MM.1S (cell line): ENCODE measurements at regions not wholly inside any gene's neighbourhood (a gene's known extent, or its start where the extent isn't known, plus 50 kb on each side); places are given as distances from the start of the nearest gene placed in this dataset.
"Not testable (repeated sequence)": the region's sequence is repeated elsewhere in the genome, so short reads cannot be mapped to it uniquely, and the experiment has no call there.

Source experiments
- DNase-seq: peaks from one replicate; pipeline ENCODE4 v3.0.0-alpha.2; 2015
- H2AFZ ChIP-seq: fragments of 300-600 bp; sonication (generic); 2 replicates; pipeline ENCODE4 v1.6.0; 2016; ENCODE audit warnings: antibody characterized with exemption, low read length
- H3F3A ChIP-seq: fragments of 300-600 bp; sonication (generic); 2 replicates; pipeline ENCODE4 v1.6.1; 2016; ENCODE audit warnings: mild to moderate bottlenecking, antibody characterized with exemption, low read length, moderate library complexity, mixed read lengths; ENCODE audit not compliant: insufficient read depth
- H3K27ac ChIP-seq: fragments of 300-600 bp; sonication (generic); 2 replicates; pipeline ENCODE4 v1.5.1; 2016; ENCODE audit warnings: mild to moderate bottlenecking, low read length
- H3K27me3 ChIP-seq: fragments of 300-600 bp; sonication (generic); replicated peaks from 2 replicates; pipeline ENCODE4 v1.6.0; 2016; ENCODE audit warnings: low read length; ENCODE audit not compliant: insufficient read depth
- H3K36me3 ChIP-seq: fragments of 300-600 bp; sonication (generic); replicated peaks from 2 replicates; pipeline ENCODE4 v1.6.1; 2016; ENCODE audit warnings: mild to moderate bottlenecking, low read length, mixed read lengths; ENCODE audit not compliant: insufficient read depth
- H3K4me1 ChIP-seq: fragments of 300-600 bp; sonication (generic); 2 replicates; pipeline ENCODE4 v1.6.1; 2016; ENCODE audit warnings: low read length, mixed read lengths
- H3K4me2 ChIP-seq: fragments of 300-600 bp; sonication (generic); 2 replicates; pipeline ENCODE4 v1.6.0; 2016; ENCODE audit warnings: low read depth, low read length
- H3K4me3 ChIP-seq: fragments of 300-600 bp; sonication (generic); 2 replicates; pipeline ENCODE4 v1.5.1; 2016; ENCODE audit warnings: low read length, mixed read lengths
- H3K79me2 ChIP-seq: fragments of 300-600 bp; sonication (generic); 2 replicates; pipeline ENCODE4 v1.6.1; 2016; ENCODE audit warnings: mixed run types, low read length, mixed read lengths
- H3K9ac ChIP-seq: fragments of 300-600 bp; sonication (generic); 2 replicates; pipeline ENCODE4 v1.6.1; 2016; ENCODE audit warnings: low read length, mixed read lengths
- H3K9me2 ChIP-seq: fragments of 300-600 bp; sonication (generic); replicated peaks from 2 replicates; pipeline ENCODE4 v1.6.1; 2016; ENCODE audit warnings: mild to moderate bottlenecking, low read length, mixed read lengths; ENCODE audit not compliant: insufficient read depth
- H3K9me3 ChIP-seq: fragments of 300-600 bp; sonication (generic); replicated peaks from 2 replicates; pipeline ENCODE4 v1.6.1; 2016; ENCODE audit warnings: mild to moderate bottlenecking, low read length, mixed read lengths; ENCODE audit not compliant: insufficient read depth
- H4K20me1 ChIP-seq: fragments of 300-600 bp; sonication (generic); 2 replicates; pipeline ENCODE4 v1.6.1; 2016; ENCODE audit warnings: mild to moderate bottlenecking, low read length, moderate library complexity, mixed read lengths; ENCODE audit not compliant: insufficient read depth
- EZH2 ChIP-seq: fragments of 300-600 bp; sonication (generic); optimal IDR thresholded peaks from 2 replicates; pipeline ENCODE3; 2017; ENCODE audit warnings: low read depth, mild to moderate bottlenecking, antibody characterized with exemption, low read length, mixed read lengths
- EZH2phosphoT487 ChIP-seq: fragments of 300-600 bp; sonication (generic); IDR thresholded peaks from 2 replicates; pipeline ENCODE4 v1.6.1; 2018; ENCODE audit warnings: antibody characterized with exemption, low read length
- TF ChIP-seq, protein P1 (sequence below): fragments of 300-600 bp; sonication (generic); IDR thresholded peaks from 2 replicates; pipeline ENCODE4 v1.5.1; 2016; ENCODE audit warnings: antibody characterized with exemption, low read length, mixed read lengths

- TF ChIP-seq, protein P1, sequence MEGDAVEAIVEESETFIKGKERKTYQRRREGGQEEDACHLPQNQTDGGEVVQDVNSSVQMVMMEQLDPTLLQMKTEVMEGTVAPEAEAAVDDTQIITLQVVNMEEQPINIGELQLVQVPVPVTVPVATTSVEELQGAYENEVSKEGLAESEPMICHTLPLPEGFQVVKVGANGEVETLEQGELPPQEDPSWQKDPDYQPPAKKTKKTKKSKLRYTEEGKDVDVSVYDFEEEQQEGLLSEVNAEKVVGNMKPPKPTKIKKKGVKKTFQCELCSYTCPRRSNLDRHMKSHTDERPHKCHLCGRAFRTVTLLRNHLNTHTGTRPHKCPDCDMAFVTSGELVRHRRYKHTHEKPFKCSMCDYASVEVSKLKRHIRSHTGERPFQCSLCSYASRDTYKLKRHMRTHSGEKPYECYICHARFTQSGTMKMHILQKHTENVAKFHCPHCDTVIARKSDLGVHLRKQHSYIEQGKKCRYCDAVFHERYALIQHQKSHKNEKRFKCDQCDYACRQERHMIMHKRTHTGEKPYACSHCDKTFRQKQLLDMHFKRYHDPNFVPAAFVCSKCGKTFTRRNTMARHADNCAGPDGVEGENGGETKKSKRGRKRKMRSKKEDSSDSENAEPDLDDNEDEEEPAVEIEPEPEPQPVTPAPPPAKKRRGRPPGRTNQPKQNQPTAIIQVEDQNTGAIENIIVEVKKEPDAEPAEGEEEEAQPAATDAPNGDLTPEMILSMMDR: no peak
- TF ChIP-seq EZH2 (no peak), EZH2phosphoT487 (no peak)
- Histone ChIP-seq H2AFZ (no peak overlapping the region), H3K9ac (no peak overlapping the region), H3K79me2 (no peaks in the 10 kb centered on the region), H3K4me1 (no peaks in the 10 kb centered on the region), H3K4me2 (no peak overlapping the region), H3F3A (no peaks in the 10 kb centered on the region), H3K36me3 (no peaks in the 10 kb centered on the region), H3K4me3 (no peak overlapping the region), H3K9me3 (no peaks in the 10 kb centered on the region), H3K27me3 (no peaks in the 10 kb centered on the region), H3K9me2 (no peaks in the 10 kb centered on the region), H3K27ac (no peak overlapping the region), H4K20me1 (no peaks in the 10 kb centered on the region)
- DNase-seq: no peak
These were observed 98.8 kb upstream of the GALNT15 start for GRCh38 chr3:16075647-16076046.

- Histone ChIP-seq H3F3A (no peaks in the 10 kb centered on the region), H3K36me3 (no peaks in the 10 kb centered on the region), H3K4me2 (no peak overlapping the region), H3K4me3 (no peak overlapping the region), H4K20me1 (no peaks in the 10 kb centered on the region), H3K79me2 (no peaks in the 10 kb centered on the region), H3K9ac (no peak overlapping the region), H3K9me2 (no peaks in the 10 kb centered on the region), H3K27me3 (no peaks in the 10 kb centered on the region), H3K4me1 (no peaks in the 10 kb centered on the region), H3K27ac (no peak overlapping the region), H3K9me3 (no peaks in the 10 kb centered on the region), H2AFZ (no peak overlapping the region)
- TF ChIP-seq EZH2phosphoT487: no peak
- no peak for TF ChIP-seq EZH2
- TF ChIP-seq, protein P1: no peak
- DNase-seq: no peak
These were observed 97.9 kb upstream of the GALNT15 start for GRCh38 chr3:16076564-16076963.

DNA sequence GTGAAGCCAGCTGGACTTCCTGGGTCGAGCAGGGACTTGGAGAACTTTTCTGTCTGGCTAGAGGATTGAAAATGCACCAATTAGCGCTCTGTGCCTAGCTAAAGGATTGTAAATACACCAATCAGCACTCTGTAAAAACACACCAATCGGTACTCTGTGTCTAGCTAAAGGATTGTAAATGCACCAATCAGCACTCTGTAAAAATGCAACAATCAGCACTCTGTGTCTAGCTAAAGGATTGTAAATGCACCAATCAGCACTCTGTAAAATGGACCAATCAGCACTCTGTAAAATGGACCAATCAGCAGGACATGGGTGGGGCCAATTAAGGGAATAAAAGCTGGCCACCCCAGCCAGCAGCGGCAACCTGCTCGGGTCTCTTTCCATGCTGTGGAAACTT is 97.3 kb upstream of the GALNT15 start:
- H3K9ac ChIP-seq, H3K9me2 ChIP-seq, H3K9me3 ChIP-seq, H3K27me3 ChIP-seq, H3K4me2 ChIP-seq, H3F3A ChIP-seq, H3K36me3 ChIP-seq, H2AFZ ChIP-seq, H3K4me3 ChIP-seq, H3K79me2 ChIP-seq, H3K4me1 ChIP-seq, H3K27ac ChIP-seq, H4K20me1 ChIP-seq, DNase-seq: not testable (repeated sequence)

DNA sequence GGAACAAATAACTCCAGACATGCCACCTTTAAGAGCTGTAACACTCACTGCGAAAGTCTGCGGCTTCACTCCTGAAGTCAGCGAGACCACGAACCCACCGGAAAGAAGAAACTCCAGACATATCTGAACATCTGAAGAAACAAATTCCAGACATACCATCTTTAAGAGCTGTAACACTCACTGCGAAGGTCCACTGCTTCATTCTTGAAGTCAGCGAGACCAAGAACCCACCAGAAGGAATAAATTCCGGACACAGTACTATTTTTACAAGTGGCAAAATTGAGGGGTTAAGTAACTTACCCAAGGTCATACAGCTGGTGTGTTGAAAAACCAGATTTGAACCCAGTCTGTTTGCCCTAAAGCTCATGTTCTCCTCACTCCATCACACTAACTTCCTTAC is 96.8 kb upstream of the GALNT15 start:
- not testable (repeated sequence) for H3K36me3 ChIP-seq, H3K9ac ChIP-seq, H4K20me1 ChIP-seq, H2AFZ ChIP-seq, H3K4me3 ChIP-seq, H3K4me1 ChIP-seq, H3K27me3 ChIP-seq, H3F3A ChIP-seq, H3K27ac ChIP-seq, H3K4me2 ChIP-seq, H3K9me3 ChIP-seq, DNase-seq, H3K9me2 ChIP-seq, H3K79me2 ChIP-seq
